Ammon's horn (tissue), 1 donor: ENCODE measurements at regions not wholly inside any gene's neighbourhood (a gene's known extent, or its start where the extent isn't known, plus 50 kb on each side); places are given as distances from the start of the nearest gene placed in this dataset.

Experiments
- DNase-seq: peaks from one replicate; pipeline ENCODE4 v3.0.0-alpha.2; 2016; ENCODE audit warnings: low spot score

DNA sequence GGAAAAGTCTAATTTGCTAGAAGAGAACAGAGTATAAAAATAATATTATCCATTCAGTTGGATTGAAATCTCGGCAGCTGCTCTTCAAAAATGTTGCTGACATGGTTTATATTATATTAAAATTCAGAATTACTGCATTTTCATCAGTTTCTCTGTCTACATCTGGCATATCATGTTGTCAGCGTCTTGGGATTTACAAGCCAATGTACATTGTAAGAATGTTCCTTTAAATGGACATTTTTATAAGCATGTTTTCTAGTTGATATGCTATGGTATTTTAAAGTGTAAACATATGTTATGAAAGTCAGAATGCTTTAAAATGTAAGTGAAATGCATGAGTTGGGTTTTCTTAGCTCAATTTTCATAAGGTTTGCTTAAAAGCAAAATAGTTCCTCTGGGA, 528.1 kb upstream of the CDH8 start:
- DNase-seq: no peak

DNA sequence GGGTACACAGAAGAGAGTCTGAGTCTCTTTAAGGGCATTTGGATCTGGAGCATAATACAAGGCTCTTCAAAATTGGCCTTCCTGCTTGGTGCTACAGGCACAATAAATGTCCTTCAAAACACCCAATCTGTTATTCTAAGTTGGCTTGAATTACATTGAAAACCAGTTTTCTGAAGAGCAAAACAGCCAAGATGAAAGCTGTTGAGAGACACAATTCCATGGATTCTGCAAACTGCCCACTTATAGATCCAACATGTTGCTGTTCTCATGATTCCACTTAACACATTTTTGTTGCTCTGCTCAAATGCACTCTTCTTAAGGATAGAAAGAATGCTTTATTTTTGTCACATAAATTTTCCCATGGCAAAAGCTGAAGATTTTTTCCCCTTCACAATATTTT, 525.9 kb upstream of the CDH8 start:
- no peak for DNase-seq

DNA sequence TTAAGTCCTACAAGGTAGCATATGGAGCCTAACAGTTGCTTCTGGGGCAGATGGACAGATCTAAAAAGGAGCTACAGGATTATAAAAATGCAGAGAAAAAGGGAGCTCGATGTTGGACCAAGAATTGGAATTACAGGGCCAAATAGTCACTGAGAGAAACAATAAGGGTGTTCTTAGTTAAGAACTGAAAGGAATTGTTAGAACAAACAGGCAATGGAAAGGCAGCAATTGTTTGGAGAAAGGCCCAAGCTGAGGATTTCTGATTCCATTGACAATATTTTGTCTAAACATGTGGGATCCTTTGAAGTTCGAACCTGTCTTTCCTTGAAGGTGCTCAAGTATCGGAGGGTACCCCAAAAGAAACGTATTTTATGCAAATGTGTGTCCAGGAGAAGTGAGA, 513.6 kb upstream of the CDH8 start:
- DNase-seq: peak; percentile 20

DNA sequence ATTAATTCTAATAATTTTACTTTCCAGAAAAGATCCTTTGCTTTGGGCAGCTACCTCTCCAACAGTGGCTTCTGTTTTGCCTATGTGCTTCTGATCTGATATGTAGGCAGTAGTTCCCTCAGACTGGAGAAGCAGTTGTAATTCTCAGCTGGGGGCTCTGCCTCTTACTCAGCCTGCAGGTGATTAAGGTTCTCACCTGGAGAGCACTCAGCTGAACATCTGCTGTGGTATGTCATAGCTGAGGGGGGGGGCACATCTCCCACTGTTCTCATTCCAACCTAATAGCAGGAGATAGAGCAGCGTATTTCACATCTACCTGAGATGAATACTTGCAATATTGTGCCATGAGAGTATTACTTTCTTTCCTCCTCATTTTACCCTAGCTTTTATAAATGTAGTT, 511.9 kb upstream of the CDH8 start:
- DNase-seq: no peak

DNA sequence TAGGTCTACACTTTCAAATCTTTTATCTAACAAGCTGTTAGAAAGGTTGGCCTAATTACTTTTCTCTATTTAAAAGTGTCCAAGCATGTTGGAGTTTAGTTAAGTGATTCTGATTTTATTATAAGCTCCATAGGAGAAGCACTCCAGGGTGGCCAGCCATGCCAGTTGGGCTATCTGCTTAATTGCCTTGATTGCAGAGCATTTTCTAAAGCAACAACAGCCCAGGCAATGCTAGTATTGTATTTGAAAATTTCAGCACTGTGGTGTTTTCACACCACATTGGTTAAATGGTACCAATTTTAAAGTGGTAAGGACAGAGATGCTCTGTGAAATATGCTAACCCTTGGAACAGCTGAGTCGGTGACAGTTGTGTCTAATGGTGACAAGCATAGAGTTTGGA, 510.5 kb upstream of the CDH8 start:
- no peak for DNase-seq

DNA sequence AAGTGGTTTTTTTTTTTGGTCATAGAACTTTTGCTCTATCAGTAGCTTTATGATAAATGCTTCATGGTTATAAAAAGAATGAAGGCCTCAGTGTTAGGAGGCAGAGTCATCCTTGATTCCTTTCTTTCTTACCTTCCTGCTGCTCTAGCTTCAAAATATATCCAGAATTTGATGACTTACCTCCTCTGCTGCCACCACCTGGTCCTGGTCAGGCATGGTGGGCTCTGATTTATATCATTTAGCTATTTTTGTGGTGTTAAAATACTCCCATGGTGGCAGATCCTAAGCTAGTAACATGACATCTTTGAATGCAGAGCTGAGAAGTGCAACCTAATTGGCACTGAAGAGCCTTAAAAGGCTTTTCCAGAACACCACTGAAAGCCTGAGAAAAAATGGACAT, 508.8 kb upstream of the CDH8 start:
- DNase-seq: no peak

DNA sequence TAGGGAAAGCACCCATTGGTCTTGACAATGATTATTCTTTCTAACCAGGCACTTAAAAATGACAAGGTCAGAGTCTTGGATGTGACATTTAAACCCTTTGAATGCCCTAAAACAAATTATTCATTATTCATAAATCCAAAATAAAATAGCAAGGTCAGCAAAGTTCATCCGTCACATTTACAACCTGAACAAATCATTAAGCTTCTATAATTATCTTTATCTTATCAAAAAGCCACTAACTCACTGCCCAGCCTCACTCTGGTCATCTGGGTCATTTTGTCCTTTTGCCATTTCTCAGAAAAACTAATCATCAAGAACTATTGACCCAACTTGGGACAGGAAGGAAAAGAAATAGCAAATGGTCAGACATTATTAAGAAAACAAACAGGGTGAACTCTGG, 507.3 kb upstream of the CDH8 start:
- no peak for DNase-seq

DNA sequence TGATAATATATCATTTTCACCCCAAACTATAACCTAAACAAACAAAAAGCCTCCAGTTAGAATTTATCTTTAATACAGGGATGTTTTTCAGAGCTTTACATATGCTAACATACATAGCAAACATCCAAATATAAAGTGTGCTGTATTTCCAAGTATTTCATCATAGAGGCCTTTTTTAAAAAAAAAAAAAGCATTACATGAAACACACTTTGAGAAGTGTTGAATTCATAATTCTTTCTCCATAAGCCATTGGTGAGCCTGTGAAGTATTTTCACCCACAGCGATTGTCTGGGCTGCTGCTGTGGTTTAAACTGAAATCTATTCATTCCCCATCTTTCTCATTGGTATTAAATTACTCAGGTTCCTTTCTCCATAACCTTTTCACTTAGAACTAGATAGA, 503.4 kb upstream of the CDH8 start:
- DNase-seq: no peak

DNA sequence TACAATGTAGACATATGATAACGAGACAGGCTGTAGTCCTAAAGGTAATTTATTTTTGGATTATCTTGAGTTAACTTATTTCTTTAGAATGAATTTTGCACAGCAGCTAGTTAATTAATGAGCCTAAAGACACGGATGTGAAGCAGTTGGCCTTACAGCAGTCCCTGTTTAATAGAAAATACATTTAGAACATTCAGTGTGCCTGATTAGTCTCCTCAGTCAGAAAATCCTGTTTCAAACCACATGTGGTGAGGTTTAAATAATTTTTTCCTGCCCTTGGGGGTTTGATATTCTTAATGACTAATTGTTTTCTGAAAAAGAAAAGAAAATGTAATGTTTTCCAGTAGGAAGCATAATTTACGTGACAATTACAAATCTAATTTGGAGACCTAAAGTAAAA, 494.2 kb upstream of the CDH8 start:
- DNase-seq: no peak

DNA sequence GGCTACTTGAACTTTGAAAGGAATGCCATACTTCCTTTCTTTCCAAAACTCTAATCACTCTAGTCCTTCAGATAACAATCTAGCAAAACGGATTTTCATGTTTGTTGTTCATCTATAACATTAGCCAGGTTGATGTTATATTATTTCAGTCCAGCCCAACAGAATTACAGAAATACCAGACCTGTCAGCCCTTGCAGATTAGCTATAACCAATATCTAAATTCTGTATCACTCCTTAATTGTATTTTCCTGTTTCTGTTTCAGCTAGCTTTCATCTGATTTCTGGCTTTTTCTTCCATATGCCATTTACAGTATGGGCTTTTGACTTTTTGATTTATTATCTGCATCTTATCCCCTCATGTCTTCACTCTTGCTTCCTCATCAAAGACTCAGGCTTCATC, 479.8 kb upstream of the CDH8 start:
- DNase-seq: no peak

DNA sequence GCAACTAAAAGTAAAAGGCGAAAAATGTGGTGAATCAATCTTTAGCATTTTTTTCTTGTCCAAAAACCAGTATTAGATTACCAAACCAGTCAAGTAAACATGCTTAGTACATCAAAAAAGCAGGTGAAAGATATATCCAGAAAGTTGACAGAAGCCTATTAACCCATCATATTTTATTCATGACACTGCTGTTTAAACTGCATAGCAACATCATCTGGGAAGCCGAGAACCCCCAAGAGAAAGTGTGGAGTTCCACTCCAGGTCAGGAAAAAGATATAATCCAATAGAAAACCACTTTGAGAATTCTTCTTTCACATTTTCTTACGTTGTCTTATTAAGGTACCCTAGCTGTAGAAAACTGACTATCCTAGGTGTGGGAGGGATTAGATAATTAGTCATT, 466.8 kb upstream of the CDH8 start:
- DNase-seq: no peak

DNA sequence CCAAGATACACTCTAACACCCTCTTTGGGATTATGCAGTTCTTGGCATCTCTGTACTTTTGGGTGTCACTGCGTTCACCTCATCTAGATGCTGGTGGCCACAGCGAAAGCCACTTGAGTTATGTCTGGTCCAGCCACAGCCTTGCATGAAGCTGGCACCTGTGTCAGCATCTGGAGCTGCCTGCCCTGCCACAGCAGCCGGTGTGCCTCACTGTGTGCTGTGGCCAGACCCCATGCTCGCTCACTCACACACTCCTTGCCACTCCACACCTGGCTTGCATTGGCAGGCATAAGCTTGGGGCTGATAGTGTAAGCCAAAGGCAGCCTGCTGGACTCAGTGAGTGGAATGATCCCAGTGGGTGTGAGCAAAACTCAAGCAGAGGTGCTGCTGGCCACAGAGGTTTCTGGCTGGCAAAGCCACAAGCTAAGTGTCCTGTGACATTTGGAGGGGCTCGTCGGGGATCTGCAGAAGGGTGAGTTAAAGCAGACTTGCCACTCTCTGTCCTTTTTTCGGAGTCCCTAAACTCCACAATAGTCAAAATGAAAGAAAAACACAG, 442.7 kb upstream of the CDH8 start:
- no peak for DNase-seq

DNA sequence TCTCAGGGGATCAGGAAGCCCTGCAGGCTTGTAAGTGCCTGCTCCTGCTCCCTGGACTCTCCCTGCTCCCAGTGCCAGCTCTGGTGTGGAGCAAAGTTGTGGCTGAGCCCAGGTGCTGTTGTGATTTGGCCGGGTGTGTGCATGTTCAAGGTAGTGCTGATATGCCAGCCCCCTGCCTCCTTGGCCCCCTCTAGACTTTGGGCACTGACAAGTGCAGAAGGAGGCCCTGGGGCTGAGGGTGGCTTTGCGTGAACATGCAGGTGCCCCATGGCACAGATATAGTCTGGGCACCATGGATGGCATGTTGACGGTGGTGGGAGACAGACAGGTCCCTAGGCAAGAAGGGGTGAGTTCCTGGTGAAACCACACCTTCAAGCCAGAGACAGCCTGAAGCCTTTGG, 441.6 kb upstream of the CDH8 start:
- no peak for DNase-seq

DNA sequence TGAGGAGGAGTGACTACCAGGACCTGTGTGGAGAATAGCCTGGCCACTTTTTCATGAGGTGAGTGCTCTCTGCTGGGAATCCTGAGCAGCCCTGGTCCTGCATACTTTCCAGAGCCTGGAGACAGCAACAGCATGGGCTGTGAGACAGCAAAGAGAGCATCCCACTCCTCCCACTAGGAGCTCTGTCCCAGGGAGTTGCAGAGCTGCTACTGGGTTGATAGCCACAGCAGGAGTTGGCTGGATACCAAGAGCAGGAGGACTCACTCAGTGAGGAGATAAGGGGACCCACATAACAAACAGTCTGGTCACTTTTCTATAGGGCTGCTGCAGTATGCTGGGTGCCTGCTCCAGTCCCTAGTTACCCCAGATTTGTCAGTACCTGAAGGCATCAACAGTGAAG, 439.3 kb upstream of the CDH8 start:
- no peak for DNase-seq

DNA sequence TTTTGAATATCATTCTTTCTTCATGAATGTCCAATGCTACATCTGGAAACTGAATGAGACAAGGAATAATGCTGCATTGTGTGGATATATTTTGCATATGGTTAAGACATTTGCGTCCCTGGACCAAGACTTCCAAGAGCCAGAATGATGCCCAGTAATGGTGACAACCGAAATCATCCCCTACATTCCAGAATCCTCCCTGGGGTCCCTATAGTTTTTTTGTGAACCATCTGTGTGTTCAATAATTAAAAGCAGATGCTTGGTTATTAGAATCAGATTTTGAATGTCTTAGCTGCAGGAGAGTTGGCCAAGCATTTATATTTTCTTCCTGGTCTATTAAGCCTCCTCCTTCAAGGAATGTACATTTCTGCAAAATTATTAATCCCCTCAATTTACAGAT, 426.7 kb upstream of the CDH8 start:
- DNase-seq: no peak

DNA sequence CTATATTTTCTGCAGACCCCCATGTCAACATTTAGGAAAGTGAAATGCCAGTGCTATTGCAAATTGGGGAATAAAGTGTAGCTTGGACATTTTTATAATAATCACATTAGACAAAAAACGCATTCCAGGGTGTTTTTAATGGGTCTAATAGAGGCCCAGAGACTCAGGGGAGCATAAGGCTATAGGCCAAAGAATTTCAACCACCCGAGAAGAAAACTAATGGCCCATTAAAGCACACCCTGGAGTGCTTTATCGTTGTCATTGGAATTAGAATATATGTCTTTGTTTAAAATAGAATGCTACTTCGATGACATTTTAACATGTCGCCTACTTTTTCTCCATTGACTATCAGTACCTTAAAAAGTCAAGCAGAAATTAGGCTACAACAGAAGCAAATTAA, 414.1 kb upstream of the CDH8 start:
- no peak for DNase-seq

DNA sequence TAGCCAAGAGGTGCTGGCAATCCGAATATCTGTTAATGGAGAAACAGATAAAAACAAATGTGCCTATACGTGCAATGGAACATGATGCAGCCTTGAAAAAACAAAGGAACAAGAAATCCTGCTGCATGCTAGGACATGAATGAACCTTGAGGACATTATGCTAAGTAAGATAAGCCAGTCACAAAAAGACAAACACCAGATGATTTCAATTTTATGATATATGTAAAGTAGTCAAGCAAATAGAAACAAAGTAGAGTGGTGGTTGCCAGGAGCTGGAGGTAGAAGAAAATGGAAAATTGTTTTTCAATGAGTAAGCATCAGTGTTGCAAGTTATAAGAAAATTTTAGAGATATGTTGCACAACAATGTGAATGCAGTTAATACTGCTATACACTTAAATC, 409.7 kb upstream of the CDH8 start:
- no peak for DNase-seq

DNA sequence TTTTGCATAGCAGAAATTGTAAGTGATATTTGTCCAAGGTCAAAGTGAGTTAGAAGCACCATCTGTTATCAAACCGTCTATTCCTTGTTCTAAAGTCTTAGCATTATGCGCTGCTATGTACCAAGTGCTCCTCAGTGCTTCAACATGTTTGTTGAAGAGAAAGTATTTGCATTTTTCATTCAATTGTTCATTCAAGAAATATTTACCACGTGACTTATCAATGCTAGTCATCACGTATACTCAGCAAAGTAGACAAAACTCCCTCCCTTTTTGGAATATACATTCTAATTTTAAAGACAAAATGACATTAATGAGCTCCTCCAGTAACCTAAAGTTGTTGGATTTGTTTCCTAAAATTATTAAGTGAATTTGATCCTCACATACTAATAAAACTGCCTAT, 388.0 kb upstream of the CDH8 start:
- DNase-seq: no peak

DNA sequence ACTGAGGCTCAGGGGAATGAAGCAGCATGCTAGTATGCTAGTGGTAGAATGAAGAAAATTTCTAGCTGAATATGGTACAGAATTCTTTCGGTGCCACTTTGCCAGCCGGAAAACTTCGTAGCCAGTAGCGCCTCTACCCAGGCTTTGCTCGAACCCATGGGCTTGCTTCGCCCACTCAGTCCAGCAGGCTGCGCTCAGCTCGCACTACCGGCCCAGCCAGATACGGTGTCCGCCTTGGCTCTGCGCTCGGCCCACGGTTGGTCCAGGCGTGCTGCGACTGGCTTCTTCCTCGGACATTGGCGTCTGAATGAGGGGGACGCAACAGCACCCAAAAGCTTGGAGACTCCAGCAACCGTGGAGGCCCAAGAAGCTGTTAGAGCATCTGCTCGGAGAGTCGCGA, 372.5 kb upstream of the CDH8 start:
- DNase-seq: no peak

DNA sequence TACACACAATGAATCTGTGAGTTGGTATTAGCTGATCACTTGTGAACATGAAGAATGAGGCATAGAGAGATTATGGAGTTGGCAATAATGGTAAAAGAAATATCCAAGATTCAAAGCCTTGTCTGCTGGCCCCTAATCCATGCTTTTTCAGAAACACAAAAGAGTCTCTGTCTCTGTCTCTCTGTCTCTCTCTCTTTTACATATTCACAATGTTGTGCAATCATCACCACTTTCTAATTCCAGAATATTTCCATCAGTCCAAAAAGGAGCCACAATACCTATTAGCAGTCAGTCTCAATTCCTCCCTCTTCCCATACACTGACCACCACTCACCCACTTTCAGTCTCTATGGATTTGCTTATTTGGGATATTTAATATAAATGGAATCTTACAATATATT, 370.1 kb upstream of the CDH8 start:
- no peak for DNase-seq

DNA sequence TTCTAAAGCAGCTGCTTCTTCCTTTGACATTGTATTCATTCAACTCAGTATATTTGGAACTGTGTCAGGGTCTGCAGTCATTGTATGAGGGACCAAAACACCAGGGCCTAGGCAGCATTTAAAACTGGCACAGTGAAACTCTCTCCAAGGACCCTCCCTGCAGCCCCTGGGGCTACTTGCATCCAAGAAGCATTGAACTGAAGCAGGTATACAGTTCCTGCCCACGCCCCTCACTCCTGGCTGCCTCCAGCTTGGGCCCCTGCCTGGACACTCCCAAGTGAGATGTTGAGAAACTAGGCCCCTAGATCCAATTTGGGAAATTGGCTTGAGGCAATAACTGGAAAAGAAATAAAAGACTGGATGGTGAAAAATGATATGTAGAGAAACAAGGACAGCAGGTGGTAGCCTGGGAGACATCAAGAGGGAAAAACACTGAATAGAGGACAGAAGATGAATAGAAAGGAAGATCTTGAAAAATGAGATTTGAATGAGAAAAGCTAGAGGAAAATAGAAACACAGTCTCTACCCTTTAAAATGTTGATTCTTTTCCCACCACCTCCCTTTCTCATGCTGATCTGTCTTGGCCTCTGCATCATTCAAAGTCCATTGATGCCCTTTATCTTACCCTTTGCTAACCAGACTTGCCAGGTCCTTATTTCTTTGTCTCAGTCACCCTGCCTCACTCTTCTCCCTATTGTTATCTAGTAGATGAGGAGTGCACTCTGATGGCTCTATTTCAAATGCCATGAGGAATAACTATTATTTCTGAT, 368.8 kb upstream of the CDH8 start:
- DNase-seq: no peak

DNA sequence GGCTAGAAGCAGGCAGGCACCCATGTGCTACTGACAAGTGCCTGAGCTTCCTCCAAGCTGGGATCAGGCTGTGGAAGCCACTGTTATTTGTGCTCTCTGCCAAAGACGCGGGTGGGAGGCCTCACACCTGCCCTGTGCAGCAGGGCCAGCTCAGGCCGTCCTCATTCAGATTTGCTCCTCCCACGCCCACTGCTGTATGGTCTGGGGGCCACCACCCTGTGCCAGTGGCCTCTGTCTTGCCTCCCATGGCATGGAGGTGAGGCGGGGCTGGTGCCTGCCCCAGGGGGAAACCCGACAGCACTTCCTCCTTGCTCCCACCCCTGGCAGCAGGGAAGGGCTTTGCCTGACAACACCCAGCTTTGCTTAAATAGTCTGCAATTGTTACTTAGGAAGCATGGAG, 356.5 kb upstream of the CDH8 start:
- no peak for DNase-seq

DNA sequence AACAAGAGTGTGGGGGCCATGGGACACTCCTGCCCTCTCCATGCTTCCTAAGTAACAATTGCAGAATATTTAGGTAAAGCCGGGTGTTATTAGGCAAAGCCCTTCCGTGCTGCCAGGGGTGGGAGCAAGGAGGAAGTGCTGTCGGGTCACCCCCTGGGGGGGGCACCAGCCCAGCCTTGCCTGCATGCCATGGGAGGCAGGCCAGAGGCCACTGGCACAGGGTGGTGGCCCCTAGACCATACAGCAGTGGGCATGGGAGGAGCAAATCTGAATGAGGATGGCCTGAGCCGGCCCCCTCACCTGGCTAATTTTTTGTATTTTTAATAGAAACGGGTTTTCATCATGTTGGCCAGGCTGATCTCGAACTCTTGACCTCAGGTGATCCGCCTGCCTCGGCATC, 355.7 kb upstream of the CDH8 start:
- no peak for DNase-seq

DNA sequence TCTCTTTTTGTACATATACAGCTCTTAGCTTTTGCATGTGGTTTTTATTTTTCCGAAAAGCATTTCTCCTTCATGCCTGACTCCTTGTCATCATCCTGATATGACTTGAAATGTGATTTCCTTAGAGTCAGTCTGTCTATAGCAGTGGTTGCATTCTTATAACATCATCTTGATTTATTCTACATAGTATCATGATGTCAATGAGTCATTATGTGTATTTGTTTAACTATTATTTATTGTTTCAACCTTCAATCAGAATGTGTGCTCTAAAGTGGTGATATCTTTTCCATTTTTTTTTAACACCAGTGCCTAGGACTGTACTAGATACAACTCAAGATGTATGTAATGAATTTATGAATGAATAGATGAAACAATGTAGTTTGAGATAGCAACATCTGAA, 354.9 kb upstream of the CDH8 start:
- DNase-seq: no peak
